HG02571 (cell line): ENCODE measurements at regions not wholly inside any gene's neighbourhood (a gene's known extent, or its start where the extent isn't known, plus 50 kb on each side); places are given as distances from the start of the nearest gene placed in this dataset.
"Not testable (repeated sequence)": the region's sequence is repeated elsewhere in the genome, so short reads cannot be mapped to it uniquely, and the experiment has no call there.

Experiments
- ATAC-seq: cut with Tn5 transposase; IDR thresholded peaks from one replicate; pipeline ENCODE4 v1.9.1; 2021; ENCODE audit warnings: mild to moderate bottlenecking, moderate library complexity; ENCODE audit not compliant: unreplicated experiment

DNA sequence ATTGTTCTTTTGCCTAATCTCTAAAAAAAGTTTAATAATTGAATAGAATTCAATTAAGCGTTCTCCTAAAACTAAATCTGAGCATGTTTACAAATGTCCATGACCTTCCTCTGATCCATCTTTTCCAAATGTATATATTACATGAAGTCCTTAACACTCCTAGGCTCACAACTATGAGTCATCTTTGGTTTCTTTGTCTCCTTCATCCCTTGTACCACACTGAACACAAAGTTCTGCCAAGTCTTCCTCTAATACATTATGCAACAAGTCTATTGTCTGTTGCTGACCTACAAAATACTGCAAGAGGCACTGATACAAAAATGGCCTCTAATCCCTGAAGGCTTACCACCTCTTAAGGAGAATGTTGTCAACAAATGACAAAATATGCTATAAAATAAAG is 550.2 kb downstream of the PYDC2 start:
- ATAC-seq: no peak

DNA sequence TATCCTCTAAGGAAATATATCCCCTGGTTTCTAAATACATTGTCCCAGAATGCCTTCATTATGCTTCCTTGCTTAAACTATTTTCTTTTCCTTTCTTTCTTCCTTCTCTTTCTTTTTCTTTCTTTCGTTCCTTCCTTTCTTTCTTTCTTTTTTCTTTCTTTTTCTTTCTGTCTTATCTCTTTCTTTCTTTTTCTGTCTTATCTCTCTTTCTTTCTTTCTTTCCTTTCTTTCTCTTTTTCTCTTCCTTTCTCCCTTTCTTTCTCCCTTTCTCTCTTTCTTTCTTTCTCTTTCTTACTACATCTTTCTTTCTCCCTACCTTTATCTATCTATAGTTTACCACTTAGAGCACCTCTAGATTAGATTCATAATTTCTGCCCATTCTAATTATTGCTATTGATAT is 552.1 kb downstream of the PYDC2 start:
- no peak for ATAC-seq

DNA sequence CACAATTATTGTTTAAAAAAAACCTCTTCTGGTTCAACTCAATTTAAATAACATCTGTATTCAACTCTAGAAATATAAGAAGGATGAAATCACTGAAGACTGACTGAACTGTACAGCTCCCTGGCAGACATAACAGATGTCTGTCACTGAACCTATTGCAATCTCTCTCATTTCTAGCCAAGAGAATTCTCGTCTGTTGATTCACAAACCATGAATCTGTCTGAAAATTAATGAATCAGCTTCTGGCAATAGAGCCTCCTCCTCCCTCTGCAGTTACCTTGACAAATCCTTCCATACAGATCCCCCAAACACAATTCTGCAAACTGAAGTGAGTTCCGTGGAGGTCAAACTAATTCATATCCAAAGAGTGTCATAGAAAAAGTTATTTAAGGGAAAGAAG is 561.4 kb downstream of the PYDC2 start:
- ATAC-seq: no peak

DNA sequence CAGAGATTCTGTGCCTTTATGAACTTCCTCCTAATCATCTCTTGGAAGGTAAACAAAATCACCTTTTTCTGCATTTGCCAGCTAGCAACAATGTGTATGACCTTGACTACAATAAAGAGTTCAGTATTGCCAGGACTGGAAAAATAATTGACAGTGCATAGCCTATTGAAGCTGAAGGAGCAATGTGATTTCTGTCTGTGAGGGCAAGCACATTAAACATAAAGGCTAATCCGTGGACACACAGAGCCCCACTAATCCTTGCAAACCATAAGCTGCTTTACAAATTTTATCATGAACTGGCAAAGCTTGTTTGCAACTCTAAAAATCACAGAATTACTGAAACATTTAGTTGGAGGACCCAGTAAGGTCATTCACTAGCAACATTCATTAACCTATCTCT is 563.8 kb downstream of the PYDC2 start:
- ATAC-seq: no peak

DNA sequence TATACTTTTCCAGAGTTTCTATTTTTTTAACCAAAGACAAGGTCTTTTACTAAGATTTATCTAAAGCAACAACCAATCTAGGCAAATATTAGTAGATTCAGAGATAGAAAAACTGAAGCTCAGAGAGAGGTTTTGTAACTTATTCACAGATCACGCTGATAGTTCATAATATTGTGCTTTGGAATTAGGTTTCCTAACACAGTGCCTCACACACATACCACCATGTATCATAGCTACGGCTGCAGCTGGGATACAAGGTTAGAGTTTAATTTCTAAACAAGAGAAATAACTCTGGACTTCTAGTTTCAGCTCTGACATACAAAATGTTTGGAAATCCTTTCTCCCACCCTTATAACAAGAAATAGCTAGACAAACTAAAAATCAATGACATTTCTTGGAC is 565.7 kb downstream of the PYDC2 start:
- ATAC-seq: no peak

DNA sequence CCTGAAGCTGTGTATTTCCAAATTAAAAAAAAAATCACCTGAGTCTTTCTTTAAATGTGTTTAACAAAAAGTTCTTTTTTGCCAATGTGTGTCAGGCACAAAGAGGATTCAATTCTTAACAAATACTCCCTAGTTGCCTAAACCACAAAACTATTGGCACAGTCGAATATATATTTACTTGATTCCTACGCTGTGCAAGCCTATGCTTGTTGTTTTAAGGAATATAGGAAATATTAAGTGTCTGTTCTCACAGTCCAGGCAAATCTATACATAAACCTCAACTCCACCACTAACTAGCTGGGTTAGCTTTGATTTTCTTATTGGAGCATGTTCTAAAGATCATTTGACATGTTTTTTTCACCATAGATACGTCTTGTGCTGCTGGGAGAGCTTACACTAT is 571.0 kb downstream of the PYDC2 start:
- no peak for ATAC-seq

DNA sequence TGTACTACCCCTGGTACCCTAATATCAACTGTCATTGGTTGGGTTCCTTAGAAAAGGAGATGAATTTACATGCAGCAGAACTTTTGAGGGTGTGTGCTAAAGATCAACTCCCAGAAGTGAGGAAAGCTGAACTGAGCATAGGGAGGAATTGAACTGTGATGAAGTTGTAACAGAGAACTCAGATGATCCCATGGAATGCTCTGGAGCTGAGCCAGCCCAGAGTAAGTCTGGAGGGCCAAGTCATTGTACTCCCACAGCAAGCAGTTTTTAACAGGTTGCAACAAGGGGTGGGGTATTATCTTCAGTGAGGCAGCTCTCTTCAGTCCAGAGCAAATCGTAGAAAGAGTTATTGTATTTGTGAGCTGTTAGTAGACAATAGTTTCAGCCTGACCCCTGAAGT is 572.3 kb downstream of the PYDC2 start:
- ATAC-seq: no peak

DNA sequence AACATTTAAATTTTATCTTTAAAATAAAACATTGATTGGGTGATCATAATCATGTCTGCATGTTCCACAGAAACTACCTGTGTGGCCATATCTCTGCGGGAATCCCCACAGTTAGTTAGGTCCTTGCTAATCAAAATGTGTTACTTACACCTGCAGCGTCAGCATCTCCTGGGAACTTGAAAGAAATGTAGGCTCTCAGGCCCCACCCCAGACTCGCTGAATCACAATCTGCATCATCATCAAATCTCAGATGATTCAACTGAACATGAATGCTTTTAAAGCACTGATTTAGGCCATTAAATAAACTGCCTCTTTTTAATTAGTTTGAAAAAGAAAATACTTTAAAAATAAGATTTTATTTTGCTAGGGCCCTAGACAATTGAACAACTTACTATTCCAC is 577.8 kb downstream of the PYDC2 start:
- ATAC-seq: no peak

DNA sequence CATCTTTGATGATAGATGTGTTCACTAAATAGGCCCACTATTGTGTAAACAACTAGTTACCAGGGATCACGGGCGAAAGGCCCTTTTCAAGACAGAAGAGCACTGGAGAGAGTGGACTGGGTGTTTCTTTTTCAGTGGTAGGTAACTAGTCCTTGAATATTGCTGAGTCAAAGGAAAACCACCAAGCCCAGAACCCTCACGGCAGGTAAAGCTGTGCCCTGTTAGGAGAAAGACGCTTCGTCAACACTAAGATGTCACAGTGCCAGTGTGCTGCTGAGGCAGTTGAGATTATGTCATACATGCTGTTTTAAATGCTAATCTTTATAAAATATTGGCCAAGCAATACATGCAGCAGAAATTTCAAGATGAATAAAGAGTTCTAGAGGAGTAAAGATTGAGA is 578.6 kb downstream of the PYDC2 start:
- peak; percentile 25 for ATAC-seq

DNA sequence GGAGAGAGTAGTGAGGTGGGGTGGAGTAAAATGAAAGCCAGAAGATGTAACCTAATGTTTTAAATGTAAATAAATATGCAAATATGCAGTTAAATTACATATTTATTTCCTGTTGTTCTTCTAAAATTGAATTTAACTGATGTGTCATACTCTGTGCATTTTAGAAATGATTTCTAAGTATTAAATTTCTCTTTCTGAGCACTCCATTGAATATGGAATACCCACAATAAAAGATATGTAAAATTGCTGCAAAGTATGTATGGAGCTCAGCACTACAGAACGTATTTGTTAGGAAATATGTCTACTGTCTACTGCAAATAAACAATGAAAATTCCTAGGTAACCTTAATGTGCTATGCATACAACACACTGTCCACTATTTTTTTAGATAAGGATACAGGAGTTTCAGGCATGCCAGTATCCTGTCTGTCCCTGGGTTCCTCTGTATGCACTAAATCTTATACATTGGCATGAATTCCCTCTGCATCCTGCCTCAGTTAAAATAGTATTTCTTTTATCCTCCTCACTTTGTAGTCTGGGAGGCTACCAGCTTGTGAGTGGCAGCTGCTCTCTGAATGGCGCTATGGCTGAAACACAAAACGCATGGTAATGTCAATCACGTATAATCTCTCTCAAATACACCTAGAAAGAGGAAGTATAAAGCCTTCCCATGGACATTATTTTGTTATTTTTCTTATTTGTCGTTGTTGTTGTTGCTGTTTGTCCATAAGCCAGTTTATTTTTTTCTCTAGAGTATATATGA is 579.5 kb downstream of the PYDC2 start:
- ATAC-seq: no peak

DNA sequence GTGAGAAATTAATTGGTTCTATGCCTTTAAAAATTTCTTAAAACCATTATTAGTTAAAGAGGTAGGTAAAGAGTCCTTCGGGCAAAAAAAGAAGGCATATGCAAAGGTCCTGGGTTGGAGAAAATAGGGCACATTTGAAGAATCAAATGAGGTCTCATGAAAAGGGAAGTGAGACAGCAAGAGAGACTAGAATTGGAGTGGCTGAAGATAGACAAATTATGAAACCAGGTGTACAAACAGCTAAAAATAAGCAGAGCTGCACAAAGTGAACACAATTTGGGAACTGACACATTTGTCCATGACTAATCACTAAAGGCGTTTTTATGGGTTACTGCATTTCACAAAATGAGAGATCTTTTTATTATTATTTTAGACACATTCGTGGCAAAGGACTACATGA is 581.2 kb downstream of the PYDC2 start:
- ATAC-seq: peak; percentile 98

DNA sequence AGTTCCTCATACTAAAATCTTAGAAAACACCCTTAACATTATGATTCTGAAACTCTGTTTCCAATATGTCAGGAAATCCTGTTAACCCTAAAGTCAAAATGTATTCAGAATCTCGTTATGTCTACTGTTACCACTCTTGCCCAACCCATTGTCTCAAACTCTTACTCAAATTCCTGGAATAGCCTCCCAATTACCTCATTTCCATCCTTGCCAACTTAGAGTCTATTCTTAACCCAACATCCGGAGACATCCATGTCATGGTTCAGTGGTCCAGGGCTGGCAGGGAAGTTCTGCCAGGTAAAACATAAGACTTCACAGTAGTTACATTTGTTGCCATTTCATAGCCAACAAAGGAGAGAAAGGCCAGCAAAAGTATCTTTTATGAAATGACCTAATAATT is 593.9 kb downstream of the PYDC2 start:
- no peak for ATAC-seq

DNA sequence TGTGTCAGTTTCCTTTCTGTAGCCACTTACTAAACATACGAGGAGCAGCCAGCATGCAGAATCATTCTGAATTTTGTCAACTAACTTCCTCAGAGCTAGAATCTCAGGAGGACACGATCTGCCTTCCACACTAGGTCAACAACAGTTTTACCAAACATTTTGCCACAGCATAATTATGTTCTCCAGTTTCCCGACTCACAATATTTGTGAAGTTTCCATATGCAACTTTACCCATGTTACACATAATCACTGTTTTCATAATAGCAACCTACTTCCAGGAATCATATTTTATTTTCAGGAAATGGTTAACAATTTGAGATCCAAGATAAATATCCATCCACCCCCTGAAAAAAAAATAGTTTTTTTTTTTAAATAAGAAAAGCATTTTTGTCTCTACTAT is 595.0 kb downstream of the PYDC2 start:
- no peak for ATAC-seq

DNA sequence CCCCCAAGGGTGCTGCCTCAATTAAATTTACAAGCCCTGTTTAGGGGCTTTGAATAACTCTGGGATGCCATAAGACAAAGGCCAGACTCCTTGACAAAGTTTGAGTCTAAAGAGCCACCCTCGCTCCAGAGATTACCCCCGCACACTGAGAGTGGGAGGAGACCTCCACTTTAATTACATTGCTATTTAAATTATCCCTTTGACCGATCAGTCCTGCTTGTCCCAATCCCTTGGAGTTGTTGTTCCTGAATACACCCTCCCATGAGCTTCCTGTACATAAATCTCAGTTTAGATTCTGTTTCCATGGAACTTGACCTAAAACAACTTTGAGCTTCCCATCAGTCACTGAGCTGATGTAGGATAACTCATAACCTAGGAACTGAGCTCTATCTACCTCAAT is 596.3 kb downstream of the PYDC2 start:
- no peak for ATAC-seq

DNA sequence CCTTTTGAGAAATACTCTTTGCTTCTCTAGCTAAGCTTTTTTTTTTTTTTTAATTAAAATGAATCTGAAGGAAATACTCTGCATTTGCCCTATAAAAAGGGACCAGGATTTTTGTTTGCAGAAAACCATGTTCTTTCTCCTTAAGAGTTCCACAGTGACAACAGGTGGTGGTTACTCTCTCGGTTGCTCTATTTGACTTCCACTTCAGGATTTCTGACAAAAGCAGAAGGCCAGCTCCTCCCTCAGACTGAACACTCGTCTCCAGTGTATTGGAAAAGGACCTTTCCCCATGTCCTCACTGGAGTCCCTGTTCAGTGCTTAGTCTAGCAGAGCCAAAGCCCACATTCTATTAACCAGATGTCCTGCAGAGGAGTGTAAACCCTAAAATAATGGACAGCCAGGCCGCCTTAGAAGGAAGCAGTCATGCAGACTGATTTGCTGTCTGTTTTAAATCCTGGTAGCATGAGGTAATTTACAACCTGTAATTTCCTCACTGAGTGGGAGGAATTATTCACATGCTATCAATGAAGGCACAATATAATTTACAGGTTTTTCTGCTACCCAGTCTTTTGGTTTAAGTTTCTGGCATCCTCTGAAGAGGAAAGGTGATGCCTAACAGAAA is 599.3 kb downstream of the PYDC2 start:
- no peak for ATAC-seq

DNA sequence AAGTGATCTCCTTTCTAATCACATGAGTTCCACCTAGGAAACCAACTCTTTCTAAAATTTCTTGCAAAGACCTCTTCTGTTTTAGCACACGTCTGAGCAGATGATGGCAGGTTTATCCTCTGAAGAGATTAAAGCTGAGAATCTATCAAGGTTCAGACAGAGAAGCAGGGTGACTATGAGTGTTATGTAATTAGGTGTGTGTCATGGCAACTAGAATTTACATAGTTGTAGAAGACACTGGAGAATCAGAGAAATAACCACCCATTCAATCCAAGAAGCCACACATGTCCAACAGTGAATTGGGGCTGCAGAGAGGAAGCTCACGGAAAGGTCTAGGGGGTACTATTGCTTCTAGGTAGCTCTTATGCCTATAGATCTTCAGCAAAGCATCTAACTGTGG is 600.5 kb downstream of the PYDC2 start:
- no peak for ATAC-seq

DNA sequence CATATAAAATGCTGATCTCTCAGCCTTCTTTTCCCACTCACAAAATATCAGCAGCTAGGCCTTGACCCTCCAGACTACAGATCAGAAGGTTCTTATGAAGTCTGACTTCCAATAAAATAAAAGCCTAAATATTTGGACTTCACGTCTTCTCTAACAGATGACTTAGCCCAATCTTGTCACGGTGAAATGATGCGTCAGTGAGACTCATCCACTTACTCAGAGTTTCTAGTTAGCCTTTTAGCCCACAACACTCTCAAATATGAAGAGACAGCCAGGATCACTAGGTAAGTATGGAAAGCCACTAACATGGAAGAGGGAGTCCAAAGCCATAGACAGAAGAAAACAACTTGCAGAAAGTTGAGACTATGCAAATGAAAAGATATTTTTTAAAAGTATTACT is 601.2 kb downstream of the PYDC2 start:
- no peak for ATAC-seq

DNA sequence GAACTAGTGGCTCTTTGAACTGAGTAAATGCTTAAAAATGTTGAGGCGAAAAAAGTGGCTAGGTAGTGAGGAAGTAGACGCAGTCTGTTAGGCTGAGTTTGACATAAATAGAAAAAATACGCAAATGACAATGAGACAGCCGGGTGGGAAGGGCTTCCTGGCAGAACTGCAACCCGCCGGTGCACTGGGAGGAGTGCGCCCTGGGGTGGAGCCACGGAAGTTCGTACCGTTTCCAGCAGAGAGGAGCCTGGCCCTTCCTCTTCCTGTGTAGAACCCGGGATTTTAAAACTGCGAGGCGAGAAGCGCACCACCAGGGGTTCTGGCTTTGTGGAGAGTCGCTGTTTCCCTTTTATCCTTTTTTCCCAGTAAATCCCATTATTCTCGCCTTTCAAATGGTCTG is 602.6 kb downstream of the PYDC2 start:
- ATAC-seq: peak; percentile 92

DNA sequence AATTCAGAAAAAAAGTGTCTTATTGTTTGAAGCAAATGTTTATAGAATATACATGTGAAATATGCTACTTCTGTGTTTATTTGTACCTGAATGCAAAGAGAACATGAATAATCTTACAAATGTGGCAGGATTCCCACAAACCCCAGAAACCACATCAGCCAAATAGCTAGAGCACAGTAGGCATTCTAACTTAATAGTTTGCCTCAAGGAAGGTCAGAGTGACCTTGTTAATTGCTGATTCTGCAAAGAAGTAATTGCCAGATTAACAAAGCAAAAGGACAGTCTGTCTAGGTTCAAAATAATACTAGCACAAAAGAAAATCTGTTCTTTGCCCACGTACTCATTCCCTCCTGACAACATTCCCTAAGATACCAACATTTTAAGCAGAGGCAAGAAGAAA is 604.0 kb downstream of the PYDC2 start:
- ATAC-seq: no peak

DNA sequence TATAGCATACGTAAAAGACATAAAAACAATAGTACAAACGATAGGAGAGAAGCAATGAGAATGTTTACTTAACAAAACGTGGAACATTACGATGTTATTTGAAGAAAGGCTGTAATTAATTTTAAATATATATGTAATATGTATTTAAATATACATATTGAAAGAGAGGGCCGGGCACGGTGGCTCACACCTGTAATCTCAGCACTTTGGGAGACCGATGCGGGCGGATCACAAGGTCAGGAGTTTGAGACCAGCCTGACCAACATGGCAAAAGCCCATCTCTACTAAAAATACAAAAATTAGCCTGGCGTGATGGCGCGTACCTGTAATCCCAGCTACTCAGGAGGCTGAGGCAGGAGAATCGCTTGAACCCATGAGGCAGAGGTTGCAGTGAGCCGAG is 605.3 kb downstream of the PYDC2 start:
- not testable (repeated sequence) for ATAC-seq

DNA sequence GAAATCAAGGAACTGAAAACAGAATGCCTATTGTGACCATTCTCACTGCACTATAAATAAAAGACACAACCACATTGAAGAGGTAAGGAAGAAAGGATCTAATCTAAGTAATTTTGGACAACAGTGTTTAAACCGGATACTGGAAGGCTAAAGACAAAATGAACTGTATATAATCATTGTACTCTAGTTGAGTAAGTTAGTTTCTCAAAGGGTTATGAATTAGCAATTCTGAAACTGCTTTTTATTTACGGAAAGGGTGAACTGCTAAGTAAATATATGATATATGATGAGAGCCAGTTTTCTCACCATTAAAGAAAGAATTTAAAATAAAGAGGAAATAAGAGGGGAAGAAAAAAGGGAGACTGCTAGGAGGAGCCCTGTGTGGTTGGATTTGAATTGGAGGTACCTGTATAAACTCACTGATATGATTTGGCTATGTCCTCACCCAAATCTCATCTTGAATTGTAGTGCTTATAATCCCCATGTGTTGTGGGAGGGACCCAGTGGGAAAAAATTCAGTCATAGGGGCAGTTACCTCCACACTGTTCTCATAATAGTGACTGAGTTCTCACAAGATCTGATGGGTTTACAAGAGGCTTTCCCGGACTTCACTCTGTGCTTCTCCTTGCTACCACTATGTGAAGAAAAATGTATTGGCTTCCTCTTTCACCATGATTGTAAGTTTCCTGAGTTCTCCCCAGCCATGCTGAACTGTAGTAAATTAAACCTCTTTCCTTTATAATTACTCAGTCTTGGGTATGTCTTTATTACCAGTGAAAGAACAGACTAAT is 607.7 kb downstream of the PYDC2 start:
- peak; percentile 77 for ATAC-seq
